ENCODE measurements at regions not wholly inside any gene's neighbourhood (a gene's known extent, or its start where the extent isn't known, plus 50 kb on each side); places are given as distances from the start of the nearest gene placed in this dataset.

- DNase-seq (ENCODE audit: low read depth, low spot score), result no peak
- no peak for TF ChIP-seq CTCF (IDR thresholded peaks at IDR 0.05; ENCODE audit: low read depth, low read length)
- in situ Hi-C loops (cut with HindIII; ENCODE audit: low sequenced_read_pairs), result no loop called here
- no peak overlapping the region for H3K4me3 ChIP-seq (ENCODE audit: low read depth, low read length)
These were observed 255.8 kb upstream of the TENM3 start for GRCh38 chr4:181987392-181987791.

- TF ChIP-seq CTCF (IDR thresholded peaks at IDR 0.05; ENCODE audit: low read depth, low read length), result no peak
- in situ Hi-C loops (cut with HindIII; ENCODE audit: low sequenced_read_pairs), result no loop called here
- H3K4me3 ChIP-seq (ENCODE audit: low read depth, low read length), result no peak overlapping the region
- DNase-seq (ENCODE audit: low read depth, low spot score), result no peak
These were observed 254.1 kb upstream of the TENM3 start for GRCh38 chr4:181989071-181989470.

GRCh38 chr4:181991369-181992108 lies 251.7 kb upstream of the TENM3 start:
- in situ Hi-C loops (cut with HindIII; ENCODE audit: low sequenced_read_pairs), result no loop called here
- no peak for DNase-seq (ENCODE audit: low read depth, low spot score)
- TF ChIP-seq CTCF (IDR thresholded peaks at IDR 0.05; ENCODE audit: low read depth, low read length), result no peak
- no peak overlapping the region for H3K4me3 ChIP-seq (ENCODE audit: low read depth, low read length)

- DNase-seq (ENCODE audit: low read depth, low spot score), result no peak
- in situ Hi-C loops (cut with HindIII; ENCODE audit: low sequenced_read_pairs), result no loop called here
- TF ChIP-seq CTCF (IDR thresholded peaks at IDR 0.05; ENCODE audit: low read depth, low read length), result peak; percentile 18
- no peak overlapping the region for H3K4me3 ChIP-seq (ENCODE audit: low read depth, low read length)
These were observed 244.6 kb upstream of the TENM3 start for GRCh38 chr4:181998398-181999295.

GRCh38 chr4:182000077-182000476 lies 243.1 kb upstream of the TENM3 start:
- no peak for DNase-seq (ENCODE audit: low read depth, low spot score)
- in situ Hi-C loops (cut with HindIII; ENCODE audit: low sequenced_read_pairs), result no loop called here
- H3K4me3 ChIP-seq (ENCODE audit: low read depth, low read length), result no peak overlapping the region
- TF ChIP-seq CTCF (IDR thresholded peaks at IDR 0.05; ENCODE audit: low read depth, low read length), result no peak

GRCh38 chr4:182010876-182011275 lies 232.3 kb upstream of the TENM3 start:
- TF ChIP-seq CTCF (IDR thresholded peaks at IDR 0.05; ENCODE audit: low read depth, low read length), result no peak
- in situ Hi-C loops (cut with HindIII; ENCODE audit: low sequenced_read_pairs), result no loop called here
- peak; percentile 45 for DNase-seq (ENCODE audit: low read depth, low spot score)
- no peak overlapping the region for H3K4me3 ChIP-seq (ENCODE audit: low read depth, low read length)

Measured in astrocyte of the spinal cord (primary cell).